HL-60 (cell line): ENCODE measurements at regions not wholly inside any gene's neighbourhood (a gene's known extent, or its start where the extent isn't known, plus 50 kb on each side); places are given as distances from the start of the nearest gene placed in this dataset.
"Not testable (repeated sequence)": the region's sequence is repeated elsewhere in the genome, so short reads cannot be mapped to it uniquely, and the experiment has no call there.

Source experiments
- DNase-seq, 2 experiments: peaks; one replicate each; pipeline ENCODE4 v3.0.0-alpha.2; 2010 to 2020; ENCODE audit warnings: low read depth in 1 of 2, low spot score in 1 of 2
- H3K27ac ChIP-seq: fragments of 250-450 bp; sonication (Bioruptor Pico); replicated peaks from 2 replicates; pipeline ENCODE4 v1.5.1; 2020; ENCODE audit warnings: mild to moderate bottlenecking, moderate library complexity
- H3K27me3 ChIP-seq: fragments of 250-450 bp; sonication (Bioruptor Pico); 2 replicates; pipeline ENCODE4 v1.5.1; 2021; ENCODE audit warnings: mild to moderate bottlenecking, moderate library complexity; ENCODE audit not compliant: insufficient read depth, poor library complexity, severe bottlenecking
- H3K4me3 ChIP-seq: replicated peaks from 2 replicates; pipeline ENCODE4 v1.5.1; 2011; ENCODE audit warnings: mild to moderate bottlenecking, control low read depth, low read length; ENCODE audit not compliant: insufficient read depth
- GABPA ChIP-seq: IDR thresholded peaks from 2 replicates; pipeline ENCODE4 v1.6.1; 2012; ENCODE audit warnings: low read depth
- POLR2AphosphoS5 ChIP-seq: IDR thresholded peaks from 2 replicates; pipeline ENCODE4 v1.6.1; 2012; ENCODE audit warnings: low read depth
- SPI1 ChIP-seq: IDR thresholded peaks from 2 replicates; pipeline ENCODE4 v1.6.1; 2012; ENCODE audit warnings: low read depth, mild to moderate bottlenecking, borderline replicate concordance
- TF ChIP-seq, protein P1 (sequence below): IDR thresholded peaks from 2 replicates; pipeline ENCODE4 v1.6.1; 2012; ENCODE audit warnings: low read depth; ENCODE audit not compliant: insufficient replicate concordance
- TF ChIP-seq, protein P2 (sequence below): IDR thresholded peaks from one replicate; pipeline ENCODE4 v1.5.1; 2011; ENCODE audit warnings: low read length, control low read depth, inconsistent platforms; ENCODE audit not compliant: insufficient read depth

DNA sequence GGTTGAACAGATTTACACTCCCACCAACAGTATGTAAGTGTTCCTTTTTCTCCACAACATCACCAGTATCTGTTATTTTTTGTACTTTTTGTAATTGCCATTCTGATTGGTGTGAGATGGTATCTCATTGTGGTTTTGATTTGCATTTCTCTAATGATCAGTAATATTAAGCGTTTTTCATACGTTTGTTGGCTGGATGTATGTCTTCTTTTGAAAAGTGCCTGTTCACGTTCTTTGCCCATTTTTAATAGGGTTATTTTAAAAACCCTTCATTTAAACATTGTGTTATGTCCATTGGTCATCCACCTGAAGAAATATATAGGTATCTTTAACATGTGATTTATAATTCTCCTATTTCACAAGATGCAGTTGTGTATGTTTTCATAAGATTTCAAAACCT, 291.3 kb downstream of the SEMA3D start:
- Histone ChIP-seq H3K27me3 (no peaks in the 10 kb centered on the region), H3K27ac (no peak overlapping the region), H3K4me3 (no peak overlapping the region)
- TF ChIP-seq POLR2AphosphoS5: no peak
- no peak for TF ChIP-seq SPI1
- TF ChIP-seq, protein P1, sequence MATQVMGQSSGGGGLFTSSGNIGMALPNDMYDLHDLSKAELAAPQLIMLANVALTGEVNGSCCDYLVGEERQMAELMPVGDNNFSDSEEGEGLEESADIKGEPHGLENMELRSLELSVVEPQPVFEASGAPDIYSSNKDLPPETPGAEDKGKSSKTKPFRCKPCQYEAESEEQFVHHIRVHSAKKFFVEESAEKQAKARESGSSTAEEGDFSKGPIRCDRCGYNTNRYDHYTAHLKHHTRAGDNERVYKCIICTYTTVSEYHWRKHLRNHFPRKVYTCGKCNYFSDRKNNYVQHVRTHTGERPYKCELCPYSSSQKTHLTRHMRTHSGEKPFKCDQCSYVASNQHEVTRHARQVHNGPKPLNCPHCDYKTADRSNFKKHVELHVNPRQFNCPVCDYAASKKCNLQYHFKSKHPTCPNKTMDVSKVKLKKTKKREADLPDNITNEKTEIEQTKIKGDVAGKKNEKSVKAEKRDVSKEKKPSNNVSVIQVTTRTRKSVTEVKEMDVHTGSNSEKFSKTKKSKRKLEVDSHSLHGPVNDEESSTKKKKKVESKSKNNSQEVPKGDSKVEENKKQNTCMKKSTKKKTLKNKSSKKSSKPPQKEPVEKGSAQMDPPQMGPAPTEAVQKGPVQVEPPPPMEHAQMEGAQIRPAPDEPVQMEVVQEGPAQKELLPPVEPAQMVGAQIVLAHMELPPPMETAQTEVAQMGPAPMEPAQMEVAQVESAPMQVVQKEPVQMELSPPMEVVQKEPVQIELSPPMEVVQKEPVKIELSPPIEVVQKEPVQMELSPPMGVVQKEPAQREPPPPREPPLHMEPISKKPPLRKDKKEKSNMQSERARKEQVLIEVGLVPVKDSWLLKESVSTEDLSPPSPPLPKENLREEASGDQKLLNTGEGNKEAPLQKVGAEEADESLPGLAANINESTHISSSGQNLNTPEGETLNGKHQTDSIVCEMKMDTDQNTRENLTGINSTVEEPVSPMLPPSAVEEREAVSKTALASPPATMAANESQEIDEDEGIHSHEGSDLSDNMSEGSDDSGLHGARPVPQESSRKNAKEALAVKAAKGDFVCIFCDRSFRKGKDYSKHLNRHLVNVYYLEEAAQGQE: no peak
- TF ChIP-seq GABPA: no peak
- TF ChIP-seq, protein P2, sequence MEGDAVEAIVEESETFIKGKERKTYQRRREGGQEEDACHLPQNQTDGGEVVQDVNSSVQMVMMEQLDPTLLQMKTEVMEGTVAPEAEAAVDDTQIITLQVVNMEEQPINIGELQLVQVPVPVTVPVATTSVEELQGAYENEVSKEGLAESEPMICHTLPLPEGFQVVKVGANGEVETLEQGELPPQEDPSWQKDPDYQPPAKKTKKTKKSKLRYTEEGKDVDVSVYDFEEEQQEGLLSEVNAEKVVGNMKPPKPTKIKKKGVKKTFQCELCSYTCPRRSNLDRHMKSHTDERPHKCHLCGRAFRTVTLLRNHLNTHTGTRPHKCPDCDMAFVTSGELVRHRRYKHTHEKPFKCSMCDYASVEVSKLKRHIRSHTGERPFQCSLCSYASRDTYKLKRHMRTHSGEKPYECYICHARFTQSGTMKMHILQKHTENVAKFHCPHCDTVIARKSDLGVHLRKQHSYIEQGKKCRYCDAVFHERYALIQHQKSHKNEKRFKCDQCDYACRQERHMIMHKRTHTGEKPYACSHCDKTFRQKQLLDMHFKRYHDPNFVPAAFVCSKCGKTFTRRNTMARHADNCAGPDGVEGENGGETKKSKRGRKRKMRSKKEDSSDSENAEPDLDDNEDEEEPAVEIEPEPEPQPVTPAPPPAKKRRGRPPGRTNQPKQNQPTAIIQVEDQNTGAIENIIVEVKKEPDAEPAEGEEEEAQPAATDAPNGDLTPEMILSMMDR: no peak
- DNase-seq: no peak

DNA sequence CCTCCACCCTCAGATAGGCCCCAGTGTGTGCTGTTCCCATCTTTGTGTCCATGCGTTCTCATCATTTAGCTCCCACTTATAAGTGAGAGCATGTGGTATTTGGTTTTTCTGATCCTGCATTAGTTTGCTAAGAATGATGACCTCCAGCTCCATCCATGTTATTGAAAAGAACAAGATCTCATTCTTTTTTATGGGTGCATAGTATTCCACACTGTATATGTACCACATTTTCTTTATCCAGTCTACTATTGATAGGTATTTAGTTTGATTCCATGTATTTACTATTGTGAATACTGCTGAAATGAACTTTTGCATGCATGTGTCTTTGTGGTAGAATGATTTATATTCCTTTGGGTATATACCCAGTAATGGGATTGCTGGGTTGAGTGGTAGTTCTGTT, 303.3 kb downstream of the SEMA3D start:
- not testable (repeated sequence) for H3K4me3 ChIP-seq, H3K27ac ChIP-seq, H3K27me3 ChIP-seq, DNase-seq

DNA sequence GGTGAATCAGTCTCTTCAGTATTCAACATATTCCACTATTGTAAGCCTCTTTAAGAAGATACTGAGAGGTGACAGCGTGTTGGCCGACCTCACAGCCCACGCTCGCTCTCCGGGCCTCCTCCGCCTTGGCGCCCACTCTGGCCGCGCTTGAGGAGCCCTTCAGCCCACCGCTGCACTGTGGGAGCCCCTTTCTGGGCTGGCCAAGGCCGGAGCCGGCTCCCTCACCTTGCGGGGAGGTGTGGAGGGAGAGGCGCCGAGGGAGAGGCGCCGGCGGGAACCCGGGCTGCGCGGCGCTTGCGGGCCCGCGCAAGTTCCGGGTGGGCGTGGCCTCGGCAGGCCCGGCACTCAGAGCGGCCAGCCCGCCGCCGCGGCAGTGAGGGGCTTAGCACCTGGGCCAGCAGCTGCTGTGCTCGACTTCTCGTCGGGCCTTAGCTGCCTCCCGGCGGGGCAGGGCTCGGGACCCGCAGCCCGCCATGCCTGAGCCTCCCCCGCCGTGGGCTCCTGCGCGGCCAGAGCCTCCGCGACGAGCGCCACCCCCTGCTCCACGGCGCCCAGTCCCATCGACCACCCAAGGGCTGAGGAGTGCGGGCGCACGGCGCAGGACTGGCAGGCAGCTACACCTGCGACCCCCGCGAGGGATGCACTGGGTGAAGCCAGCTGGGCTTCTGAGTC, 306.4 kb downstream of the SEMA3D start:
- not testable (repeated sequence) for DNase-seq, H3K4me3 ChIP-seq, H3K27me3 ChIP-seq, H3K27ac ChIP-seq

DNA sequence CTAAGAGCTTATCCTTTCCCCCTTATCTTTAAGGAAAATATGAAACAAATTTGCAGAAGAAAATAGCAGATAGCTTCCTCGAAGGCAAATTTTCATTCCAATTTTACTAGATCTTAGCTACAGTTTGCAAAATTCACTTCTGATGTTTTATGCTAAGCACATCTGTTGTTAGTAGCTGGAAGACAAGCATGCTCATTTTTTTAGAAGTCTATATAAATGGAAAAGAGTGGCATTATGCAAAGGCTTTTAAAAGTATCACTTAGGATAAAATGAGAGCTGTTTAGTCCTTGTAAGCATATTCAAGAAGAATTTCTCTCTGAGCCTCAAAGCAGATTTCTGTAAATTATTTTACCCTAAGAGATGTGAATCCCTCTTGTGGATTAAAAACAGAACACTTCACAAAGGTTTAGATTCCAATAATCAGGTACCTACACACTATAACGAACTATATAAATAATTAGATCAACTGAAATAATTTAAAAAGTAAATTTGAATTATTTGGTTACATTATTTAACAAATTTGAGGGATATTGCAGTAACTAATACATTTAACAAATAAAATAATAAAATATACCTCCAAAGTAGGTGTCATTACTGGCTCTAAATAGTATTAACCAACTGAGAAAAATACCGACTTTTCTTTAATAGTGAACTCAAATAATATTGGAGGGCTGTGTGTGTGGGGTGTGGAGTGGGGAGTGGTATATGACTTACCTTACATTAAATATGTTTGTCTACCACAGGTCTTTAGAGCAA, 307.1 kb downstream of the SEMA3D start:
- H3K27me3 ChIP-seq: no peaks in the 10 kb centered on the region
- no peak for TF ChIP-seq POLR2AphosphoS5
- TF ChIP-seq SPI1: no peak
- TF ChIP-seq GABPA: no peak
- TF ChIP-seq, protein P2: no peak
- TF ChIP-seq, protein P1: no peak
- no peak overlapping the region for H3K27ac ChIP-seq
- DNase-seq: no peak
- no peak overlapping the region for H3K4me3 ChIP-seq
